GM06990 (cell line): ENCODE measurements at regions not wholly inside any gene's neighbourhood (a gene's known extent, or its start where the extent isn't known, plus 50 kb on each side); places are given as distances from the start of the nearest gene placed in this dataset.

Source experiments
- DNase-seq: peaks from one replicate; pipeline ENCODE4 v3.0.0-alpha.2; 2011; ENCODE audit not compliant: insufficient read length; ENCODE audit errors: extremely low read depth
- H3K27me3 ChIP-seq: replicated peaks from 2 replicates; pipeline ENCODE4 v1.6.0; 2011; ENCODE audit warnings: low read length; ENCODE audit not compliant: control insufficient read depth, insufficient read depth
- H3K36me3 ChIP-seq: 2 replicates; pipeline ENCODE4 v1.5.1; 2011; ENCODE audit warnings: low read length; ENCODE audit not compliant: control insufficient read depth, insufficient read depth
- H3K4me3 ChIP-seq: replicated peaks from 2 replicates; pipeline ENCODE4 v1.5.1; 2011; ENCODE audit warnings: low read depth, mild to moderate bottlenecking, control low read depth, low read length
- TF ChIP-seq, protein P1 (sequence below): IDR thresholded peaks from 2 replicates; pipeline ENCODE4 v1.5.1; 2011; ENCODE audit warnings: low read length, control low read depth, mild to moderate bottlenecking, inconsistent platforms; ENCODE audit not compliant: insufficient read depth, poor library complexity, severe bottlenecking

DNA sequence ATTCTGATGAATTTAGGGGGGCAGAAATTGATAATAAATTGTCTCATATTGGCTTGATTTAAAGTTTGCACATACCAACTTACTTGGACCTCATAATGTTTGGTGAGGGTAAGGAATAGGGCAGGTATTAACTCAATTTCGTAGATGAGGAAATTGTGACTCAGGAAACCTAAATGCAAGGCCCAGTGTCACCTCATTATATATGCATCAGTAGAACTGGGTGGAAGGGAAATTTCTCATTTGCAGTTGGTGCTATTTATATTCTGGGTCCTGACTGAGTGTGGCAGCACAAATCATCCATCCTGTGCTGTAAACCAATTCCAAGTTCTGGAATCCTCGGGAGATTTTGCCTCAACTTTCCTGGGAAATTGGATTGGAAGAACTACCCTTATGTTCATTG lies 103.0 kb downstream of the SPATA31D1 start:
- no peak for DNase-seq
- Histone ChIP-seq H3K36me3 (no peaks in the 10 kb centered on the region), H3K27me3 (no peaks in the 10 kb centered on the region), H3K4me3 (no peak overlapping the region)
- TF ChIP-seq, protein P1, sequence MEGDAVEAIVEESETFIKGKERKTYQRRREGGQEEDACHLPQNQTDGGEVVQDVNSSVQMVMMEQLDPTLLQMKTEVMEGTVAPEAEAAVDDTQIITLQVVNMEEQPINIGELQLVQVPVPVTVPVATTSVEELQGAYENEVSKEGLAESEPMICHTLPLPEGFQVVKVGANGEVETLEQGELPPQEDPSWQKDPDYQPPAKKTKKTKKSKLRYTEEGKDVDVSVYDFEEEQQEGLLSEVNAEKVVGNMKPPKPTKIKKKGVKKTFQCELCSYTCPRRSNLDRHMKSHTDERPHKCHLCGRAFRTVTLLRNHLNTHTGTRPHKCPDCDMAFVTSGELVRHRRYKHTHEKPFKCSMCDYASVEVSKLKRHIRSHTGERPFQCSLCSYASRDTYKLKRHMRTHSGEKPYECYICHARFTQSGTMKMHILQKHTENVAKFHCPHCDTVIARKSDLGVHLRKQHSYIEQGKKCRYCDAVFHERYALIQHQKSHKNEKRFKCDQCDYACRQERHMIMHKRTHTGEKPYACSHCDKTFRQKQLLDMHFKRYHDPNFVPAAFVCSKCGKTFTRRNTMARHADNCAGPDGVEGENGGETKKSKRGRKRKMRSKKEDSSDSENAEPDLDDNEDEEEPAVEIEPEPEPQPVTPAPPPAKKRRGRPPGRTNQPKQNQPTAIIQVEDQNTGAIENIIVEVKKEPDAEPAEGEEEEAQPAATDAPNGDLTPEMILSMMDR: no peak

DNA sequence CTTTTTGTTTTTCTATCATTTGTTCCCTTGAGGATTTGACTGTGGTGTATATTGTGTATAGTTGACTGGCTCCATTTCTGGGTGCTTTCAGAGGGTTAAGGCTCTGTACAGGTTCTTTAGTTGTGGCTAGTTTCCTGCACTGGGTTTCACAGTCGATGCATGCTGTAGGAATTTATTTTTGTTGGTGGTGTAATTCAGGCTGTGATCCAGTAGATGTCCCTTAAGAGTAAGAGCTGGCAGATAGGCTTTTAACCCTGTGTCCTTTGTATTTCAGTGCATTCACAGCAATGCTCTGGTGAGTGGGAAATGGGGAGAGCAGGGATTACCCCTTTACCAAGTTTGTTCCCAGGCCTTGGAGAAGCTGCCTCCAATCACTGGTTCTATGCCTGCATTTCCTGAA lies 112.9 kb downstream of the SPATA31D1 start:
- no peak for DNase-seq
- TF ChIP-seq, protein P1: no peak

DNA sequence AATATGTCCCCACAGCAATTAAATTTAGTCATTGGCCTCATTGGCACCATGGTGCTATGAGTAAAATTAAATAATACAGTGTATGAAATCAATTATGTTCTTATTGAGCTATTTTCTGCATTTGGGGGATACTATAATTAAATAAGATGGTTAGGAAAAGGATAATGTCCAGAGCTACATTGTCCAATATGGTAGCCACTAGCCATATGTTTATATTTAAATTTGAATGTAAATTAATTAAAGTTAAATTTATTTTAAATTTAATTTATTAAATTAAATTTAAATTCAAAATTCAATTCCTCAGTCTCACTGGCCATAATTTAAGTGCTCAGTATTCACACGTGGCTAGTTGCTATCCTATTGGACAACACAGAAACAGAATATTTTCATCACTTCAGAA lies 115.7 kb downstream of the SPATA31D1 start:
- TF ChIP-seq, protein P1: no peak

More for the DNA sequence above, 112.9 kb downstream of the SPATA31D1 start:
- Histone ChIP-seq H3K36me3 (no peaks in the 10 kb centered on the region), H3K4me3 (no peak overlapping the region), H3K27me3 (no peaks in the 10 kb centered on the region)

DNA sequence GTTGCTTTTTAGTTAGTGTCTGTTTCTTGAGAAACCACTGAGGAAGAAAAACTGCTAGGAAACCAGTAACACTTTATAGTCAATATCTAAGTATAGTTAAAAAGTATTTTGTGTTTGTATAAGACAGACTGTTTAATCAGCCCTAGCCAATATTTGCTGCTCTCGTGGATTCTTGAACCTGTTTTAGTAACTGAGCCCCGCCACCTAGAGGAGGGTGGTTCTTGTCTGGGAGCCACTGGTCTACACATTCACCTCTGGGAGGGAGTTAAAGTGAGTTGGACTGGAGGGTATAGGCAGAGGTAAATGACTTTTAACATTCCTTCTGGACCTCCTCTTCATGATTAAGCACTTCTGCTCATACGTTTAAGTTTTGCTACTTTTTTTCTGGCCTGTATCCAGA lies 117.2 kb downstream of the SPATA31D1 start:
- H3K4me3 ChIP-seq: no peak overlapping the region
- H3K36me3 ChIP-seq: no peaks in the 10 kb centered on the region
- no peaks in the 10 kb centered on the region for H3K27me3 ChIP-seq
- TF ChIP-seq, protein P1: no peak
- DNase-seq: no peak

More for the DNA sequence above, 115.7 kb downstream of the SPATA31D1 start:
- Histone ChIP-seq H3K4me3 (no peak overlapping the region), H3K36me3 (no peaks in the 10 kb centered on the region), H3K27me3 (no peaks in the 10 kb centered on the region)
- no peak for DNase-seq

DNA sequence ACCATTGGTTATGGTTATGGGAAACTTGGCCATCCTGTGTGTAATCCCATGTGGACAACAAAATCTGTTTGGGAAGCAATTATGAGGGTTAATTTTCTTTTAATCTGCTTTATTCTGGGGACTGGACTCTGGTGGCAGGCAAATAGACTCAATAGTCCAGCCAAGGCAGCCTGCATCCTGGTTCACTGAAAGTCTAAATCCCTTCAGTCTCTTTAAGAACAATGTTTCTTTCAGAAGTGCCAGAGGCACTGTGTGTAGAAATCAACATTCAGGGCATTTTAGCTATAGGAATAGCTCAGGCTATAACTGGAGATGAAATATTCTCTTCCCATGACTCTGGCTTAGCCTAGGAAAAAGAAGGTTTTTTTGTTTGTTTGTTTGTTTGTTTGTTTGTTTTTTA lies 118.0 kb downstream of the SPATA31D1 start:
- Histone ChIP-seq H3K36me3 (no peaks in the 10 kb centered on the region), H3K27me3 (no peaks in the 10 kb centered on the region), H3K4me3 (no peak overlapping the region)
- TF ChIP-seq, protein P1: no peak
- no peak for DNase-seq

DNA sequence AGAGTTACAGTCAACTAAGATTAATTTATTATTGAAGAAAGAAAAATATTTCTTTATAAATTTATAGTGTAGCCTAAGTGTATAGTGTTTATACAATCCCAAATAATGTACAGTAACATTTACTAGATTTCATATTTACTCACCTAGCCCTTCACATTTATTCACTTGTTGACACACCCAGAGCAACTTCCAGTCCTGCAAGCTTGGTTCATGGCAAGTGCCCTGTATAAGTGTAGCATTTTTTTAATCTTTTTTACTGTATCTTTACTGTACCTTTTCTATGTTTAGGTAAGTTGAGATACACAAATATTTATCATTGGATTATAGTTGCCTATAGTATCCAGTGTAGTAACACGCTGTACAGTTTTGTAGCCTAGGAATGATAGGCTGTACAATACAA lies 119.9 kb downstream of the SPATA31D1 start:
- TF ChIP-seq, protein P1: no peak
- H3K36me3 ChIP-seq: no peaks in the 10 kb centered on the region
- no peak for DNase-seq

More for the DNA sequence above, 119.9 kb downstream of the SPATA31D1 start:
- no peaks in the 10 kb centered on the region for H3K27me3 ChIP-seq
- H3K4me3 ChIP-seq: no peak overlapping the region
